H9 (cell line): ENCODE measurements at regions not wholly inside any gene's neighbourhood (a gene's known extent, or its start where the extent isn't known, plus 50 kb on each side); places are given as distances from the start of the nearest gene placed in this dataset.

Experiments used
- DNase-seq: peaks from one replicate; pipeline ENCODE4 v3.0.0-alpha.2; 2017
- H2AFZ ChIP-seq: one replicate; pipeline ENCODE4 v1.6.1; 2013; ENCODE audit warnings: mild to moderate bottlenecking, low read length, control low read depth, moderate library complexity
- H2AK5ac ChIP-seq: 2 replicates; pipeline ENCODE4 v1.6.1; 2013; ENCODE audit warnings: low read length, control low read depth, mixed read lengths; ENCODE audit not compliant: insufficient read length
- H2BK120ac ChIP-seq: one replicate; pipeline ENCODE4 v1.6.1; 2013; ENCODE audit warnings: low read depth, mild to moderate bottlenecking, low read length, control low read depth, inconsistent platforms; ENCODE audit not compliant: poor library complexity, severe bottlenecking
- H2BK12ac ChIP-seq: 2 replicates; pipeline ENCODE4 v1.6.1; 2013; ENCODE audit warnings: low read length, control low read depth, mixed read lengths, low read depth; ENCODE audit not compliant: insufficient read length
- H2BK15ac ChIP-seq: 2 replicates; pipeline ENCODE4 v1.6.1; 2013; ENCODE audit warnings: low read depth, low read length, control low read depth
- H2BK20ac ChIP-seq: one replicate; pipeline ENCODE4 v1.6.1; 2013; ENCODE audit warnings: low read depth, mild to moderate bottlenecking, low read length, control low read depth, inconsistent platforms; ENCODE audit not compliant: poor library complexity, severe bottlenecking
- H2BK5ac ChIP-seq: 2 replicates; pipeline ENCODE4 v1.6.1; 2013; ENCODE audit warnings: low read length, control low read depth, mixed read lengths; ENCODE audit not compliant: insufficient read length
- H3K14ac ChIP-seq: 2 replicates; pipeline ENCODE4 v1.6.1; 2013; ENCODE audit warnings: low read length, control low read depth; ENCODE audit not compliant: insufficient read depth
- H3K18ac ChIP-seq: 2 replicates; pipeline ENCODE4 v1.6.1; 2013; ENCODE audit warnings: low read depth, mild to moderate bottlenecking, mixed read lengths, low read length, control low read depth; ENCODE audit not compliant: insufficient read length
- H3K23ac ChIP-seq: 2 replicates; pipeline ENCODE4 v1.6.1; 2013; ENCODE audit warnings: low read length, control low read depth, mixed read lengths, low read depth; ENCODE audit not compliant: insufficient read length
- H3K23me2 ChIP-seq: 2 replicates; pipeline ENCODE4 v1.6.1; 2013; ENCODE audit warnings: low read depth, mild to moderate bottlenecking, mixed read lengths, low read length, control low read depth; ENCODE audit not compliant: insufficient read length, poor library complexity, severe bottlenecking
- H3K27ac ChIP-seq: 2 replicates; pipeline ENCODE4 v1.5.1; 2013; ENCODE audit warnings: low read length, control low read depth, mixed read lengths, low read depth; ENCODE audit not compliant: insufficient read length
- H3K27me3 ChIP-seq: 2 replicates; pipeline ENCODE4 v1.6.1; 2013; ENCODE audit warnings: low read length, control low read depth, inconsistent platforms; ENCODE audit not compliant: insufficient read depth
- H3K4ac ChIP-seq: 2 replicates; pipeline ENCODE4 v1.6.1; 2013; ENCODE audit warnings: low read depth, mild to moderate bottlenecking, control low read depth, inconsistent platforms, low read length, moderate library complexity
- H3K4me1 ChIP-seq: 2 replicates; pipeline ENCODE4 v1.6.1; 2013; ENCODE audit warnings: low read length, control low read depth, inconsistent platforms; ENCODE audit not compliant: insufficient read depth
- H3K4me2 ChIP-seq: 2 replicates; pipeline ENCODE4 v1.6.1; 2013; ENCODE audit warnings: low read length, control low read depth, mixed read lengths; ENCODE audit not compliant: insufficient read length, insufficient read depth
- H3K56ac ChIP-seq: 2 replicates; pipeline ENCODE4 v1.6.1; 2013; ENCODE audit warnings: low read depth, mild to moderate bottlenecking, mixed read lengths, low read length, control low read depth; ENCODE audit not compliant: insufficient read length
- H3K79me1 ChIP-seq: 2 replicates; pipeline ENCODE4 v1.6.1; 2013; ENCODE audit warnings: low read depth, mild to moderate bottlenecking, moderate library complexity, low read length, control low read depth, inconsistent platforms; ENCODE audit not compliant: insufficient read depth, poor library complexity, severe bottlenecking
- H3K79me2 ChIP-seq: 2 replicates; pipeline ENCODE4 v1.6.1; 2013; ENCODE audit warnings: low read length, control low read depth, inconsistent platforms; ENCODE audit not compliant: insufficient read depth
- H3K9ac ChIP-seq: 2 replicates; pipeline ENCODE4 v1.6.1; 2013; ENCODE audit warnings: low read length, control low read depth, mixed read lengths; ENCODE audit not compliant: insufficient read length; ENCODE audit errors: extremely low read depth
- H3K9me3 ChIP-seq: one replicate; pipeline ENCODE4 v1.6.1; 2013; ENCODE audit warnings: low read depth, low read length, inconsistent platforms; ENCODE audit not compliant: control insufficient read depth
- H3T11ph ChIP-seq: one replicate; pipeline ENCODE4 v1.6.1; 2013; ENCODE audit warnings: mild to moderate bottlenecking, low read length, control low read depth, inconsistent platforms
- H4K20me1 ChIP-seq: one replicate; pipeline ENCODE4 v1.6.1; 2013; ENCODE audit not compliant: control insufficient read depth, insufficient read length, insufficient read depth
- H4K5ac ChIP-seq: 2 replicates; pipeline ENCODE4 v1.6.1; 2013; ENCODE audit warnings: low read depth, mild to moderate bottlenecking, mixed read lengths, low read length, control low read depth; ENCODE audit not compliant: insufficient read length
- H4K8ac ChIP-seq: replicated peaks from 2 replicates; pipeline ENCODE4 v1.6.1; 2013; ENCODE audit warnings: low read length, control low read depth, mixed read lengths, low read depth; ENCODE audit not compliant: insufficient read length
- H4K91ac ChIP-seq: 2 replicates; pipeline ENCODE4 v1.6.1; 2013; ENCODE audit warnings: low read depth, mild to moderate bottlenecking, moderate library complexity, mixed read lengths, low read length, control low read depth; ENCODE audit not compliant: insufficient read length
- H3K27ac Mint-ChIP-seq, 3 experiments: 2 replicates in 2 of 3; 3 replicates in 1 of 3; pipeline ENCODE4 v1.8.0; 2020 to 2021; ENCODE audit warnings: mixed read lengths in 3 of 3, mild to moderate bottlenecking in 1 of 3, moderate library complexity in 1 of 3
- H3K27me3 Mint-ChIP-seq: 2 replicates; pipeline ENCODE4 v1.8.0; 2021; ENCODE audit warnings: low read depth, mild to moderate bottlenecking, moderate library complexity, mixed read lengths
- H3K36me3 Mint-ChIP-seq, 3 experiments: 2 replicates in 2 of 3; 3 replicates in 1 of 3; pipeline ENCODE4 v1.8.0; 2020 to 2021; ENCODE audit warnings: low read depth in 3 of 3, mixed read lengths in 3 of 3; ENCODE audit not compliant: insufficient read depth in 1 of 3
- H3K4me1 Mint-ChIP-seq, 2 experiments: 2 replicates each; pipeline ENCODE4 v1.8.0; 2020; ENCODE audit warnings: mixed read lengths in 2 of 2
- H3K4me3 Mint-ChIP-seq, 2 experiments: 2 replicates in 1 of 2; 3 replicates in 1 of 2; pipeline ENCODE4 v1.8.0; 2020 to 2021; ENCODE audit warnings: mild to moderate bottlenecking in 2 of 2, mixed read lengths in 2 of 2, moderate library complexity in 1 of 2
- H3K9me3 Mint-ChIP-seq, 2 experiments: 2 replicates in 1 of 2; 3 replicates in 1 of 2; pipeline ENCODE4 v1.8.0; 2020; ENCODE audit warnings: mild to moderate bottlenecking in 2 of 2, mixed read lengths in 2 of 2, moderate library complexity in 1 of 2
- WGBS: extraction: QIAGEN DNeasy Blood & Tissue Kit; methylation state at CpG from one replicate; pipeline ENCODE4 v1.1.7; 2013; ENCODE audit warnings: missing lambda C conversion rate, low lambda C conversion rate, mixed read lengths; ENCODE audit not compliant: insufficient read length; ENCODE audit errors: extremely low coverage; 5-methylcytosine and 5-hydroxymethylcytosine counted together
- TF ChIP-seq, protein P1 (sequence below): fragments of 200-600 bp; sonication (generic); conservative IDR thresholded peaks from 3 replicates; pipeline ENCODE4 v1.8.0; 2021; ENCODE audit warnings: antibody characterized with exemption, mild to moderate bottlenecking

DNA sequence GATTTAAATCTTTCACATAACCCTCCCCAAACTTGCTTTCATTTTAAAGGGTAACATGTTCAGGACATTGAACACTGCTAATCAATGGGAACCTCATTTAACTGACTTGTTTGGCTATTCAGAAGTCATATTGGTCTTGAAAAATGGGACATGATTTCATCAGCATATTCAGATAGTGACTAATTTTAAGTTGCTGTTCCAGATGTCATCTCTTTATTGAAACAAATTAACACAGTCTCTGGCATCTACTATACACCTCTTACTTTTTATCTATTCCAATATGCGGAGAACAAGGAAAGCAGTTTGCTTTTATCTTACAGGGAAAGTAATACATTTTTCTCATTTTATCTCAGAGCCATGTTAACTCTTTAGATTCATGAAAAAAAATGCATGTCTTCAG is 310.1 kb downstream of the S1PR1 start:
- Histone ChIP-seq H2AFZ (no peak overlapping the region), H4K91ac (no peak overlapping the region), H2BK120ac (no peak overlapping the region), H3K9ac (no peak overlapping the region), H3K14ac (no peak overlapping the region), H3K27me3 (no peaks in the 10 kb centered on the region), H3T11ph (no peak overlapping the region), H2AK5ac (no peak overlapping the region), H3K9me3 (no peaks in the 10 kb centered on the region), H2BK15ac (no peak overlapping the region), H3K4me1 (no peaks in the 10 kb centered on the region), H3K79me2 (no peaks in the 10 kb centered on the region), H2BK5ac (no peak overlapping the region), H3K79me1 (no peaks in the 10 kb centered on the region), H4K8ac (no peak overlapping the region), H3K23me2 (no peaks in the 10 kb centered on the region), H3K18ac (no peak overlapping the region), H4K20me1 (no peaks in the 10 kb centered on the region), H3K23ac (no peak overlapping the region), H3K56ac (no peak overlapping the region), H4K5ac (no peak overlapping the region), H2BK20ac (no peak overlapping the region), H2BK12ac (no peak overlapping the region), H3K27ac (no peak overlapping the region), H3K4ac (no peak overlapping the region), H3K4me2 (no peak overlapping the region)
- H3K4me1 Mint-ChIP-seq = 0 out of 4 replicates have a peak, but pooled peaks cover 0 to 3% of the 10 kb centered on the region in 2 experiments
- no peak overlapping the region for H3K4me3 Mint-ChIP-seq
- no CpG with 5 or more reads among the region's 1 CpG for WGBS
- no peak for DNase-seq
- no peaks in the 10 kb centered on the region for H3K27me3 Mint-ChIP-seq
- H3K9me3 Mint-ChIP-seq = no peaks in the 10 kb centered on the region
- no peaks in the 10 kb centered on the region for H3K36me3 Mint-ChIP-seq
- TF ChIP-seq, protein P1, sequence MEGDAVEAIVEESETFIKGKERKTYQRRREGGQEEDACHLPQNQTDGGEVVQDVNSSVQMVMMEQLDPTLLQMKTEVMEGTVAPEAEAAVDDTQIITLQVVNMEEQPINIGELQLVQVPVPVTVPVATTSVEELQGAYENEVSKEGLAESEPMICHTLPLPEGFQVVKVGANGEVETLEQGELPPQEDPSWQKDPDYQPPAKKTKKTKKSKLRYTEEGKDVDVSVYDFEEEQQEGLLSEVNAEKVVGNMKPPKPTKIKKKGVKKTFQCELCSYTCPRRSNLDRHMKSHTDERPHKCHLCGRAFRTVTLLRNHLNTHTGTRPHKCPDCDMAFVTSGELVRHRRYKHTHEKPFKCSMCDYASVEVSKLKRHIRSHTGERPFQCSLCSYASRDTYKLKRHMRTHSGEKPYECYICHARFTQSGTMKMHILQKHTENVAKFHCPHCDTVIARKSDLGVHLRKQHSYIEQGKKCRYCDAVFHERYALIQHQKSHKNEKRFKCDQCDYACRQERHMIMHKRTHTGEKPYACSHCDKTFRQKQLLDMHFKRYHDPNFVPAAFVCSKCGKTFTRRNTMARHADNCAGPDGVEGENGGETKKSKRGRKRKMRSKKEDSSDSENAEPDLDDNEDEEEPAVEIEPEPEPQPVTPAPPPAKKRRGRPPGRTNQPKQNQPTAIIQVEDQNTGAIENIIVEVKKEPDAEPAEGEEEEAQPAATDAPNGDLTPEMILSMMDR = no peak
- no peak overlapping the region for H3K27ac Mint-ChIP-seq
